ENCODE measurements at regions not wholly inside any gene's neighbourhood (a gene's known extent, or its start where the extent isn't known, plus 50 kb on each side); places are given as distances from the start of the nearest gene placed in this dataset.
"Not testable (repeated sequence)": the region's sequence is repeated elsewhere in the genome, so short reads cannot be mapped to it uniquely, and the experiment has no call there.

GRCh38 chr3:193970131-193970772 is 165.7 kb upstream of the HES1 start:
- WGBS, 5 donors, result 24 to 36% (median 29%) methylated on average over 7 of the region's 7 CpGs
- H3K27me3 ChIP-seq; H3K4me3 ChIP-seq; H3K9me3 ChIP-seq; H3K36me3 ChIP-seq; intact Hi-C loops (cut with DNase I; ENCODE audit: low total_unique reads): not testable (repeated sequence)
- TF ChIP-seq CTCF (IDR thresholded peaks at IDR 0.05), result peak in 4 of 7 experiments; percentile 12 to 30 (median 18)
- DNase-seq, result peak; percentile 43 to 78
- H3K4me1 ChIP-seq, result peaks cover 14 to 41% (median 33%) of the 10 kb centered on the region in 4 donors
- H3K27ac ChIP-seq, result peak overlapping the region; percentile 52 to 80 (median 76)

GRCh38 chr3:193970773-193971206 is 165.2 kb upstream of the HES1 start:
- intact Hi-C loops (cut with DNase I; ENCODE audit: low total_unique reads), result no loop called here
- peaks cover 14 to 46% (median 36%) of the 10 kb centered on the region in 4 donors for H3K4me1 ChIP-seq
- H3K36me3 ChIP-seq, result no peaks in the 10 kb centered on the region
- H3K9me3 ChIP-seq, result no peaks in the 10 kb centered on the region
- H3K27me3 ChIP-seq, result peaks cover 0 to 1% (median 0%) of the 10 kb centered on the region in 3 donors
- H3K27ac ChIP-seq, result peak overlapping the region; percentile 52 to 80 (median 76)
- no peak overlapping the region for H3K4me3 ChIP-seq
- TF ChIP-seq CTCF (IDR thresholded peaks at IDR 0.05) (no peak), EP300 (IDR thresholded peaks at IDR 0.05) (no peak), POLR2AphosphoS5 (IDR thresholded peaks at IDR 0.05) (no peak), POLR2A (IDR thresholded peaks at IDR 0.05) (no peak)
- DNase-seq, result peak in 1 of 2 donors; percentile 74
- WGBS, 5 donors, result 22 to 62% (median 37%) methylated on average over 3 of the region's 3 CpGs

GRCh38 chr3:193971261-193971751 is 164.6 kb upstream of the HES1 start:
- WGBS, 5 donors, result 18 to 36% (median 23%) methylated on average over 9 of the region's 9 CpGs
- no peaks in the 10 kb centered on the region for H3K27me3 ChIP-seq
- no peaks in the 10 kb centered on the region for H3K36me3 ChIP-seq
- H3K4me3 ChIP-seq, result no peak overlapping the region
- H3K9me3 ChIP-seq, result no peaks in the 10 kb centered on the region
- DNase-seq, result peak; percentile 76 to 78
- intact Hi-C loops (cut with DNase I; ENCODE audit: low total_unique reads), result no loop called here
- peaks cover 14 to 46% (median 36%) of the 10 kb centered on the region in 4 donors for H3K4me1 ChIP-seq
- peak overlapping the region; percentile 52 to 89 (median 78) for H3K27ac ChIP-seq
- TF ChIP-seq POLR2AphosphoS5 (IDR thresholded peaks at IDR 0.05) (no peak), CTCF (IDR thresholded peaks at IDR 0.05) (no peak)

GRCh38 chr3:193971966-193972365 is 164.0 kb upstream of the HES1 start:
- intact Hi-C loops (cut with DNase I; ENCODE audit: low total_unique reads), result no loop called here
- Histone ChIP-seq H3K4me1 (peaks cover 14 to 46% (median 36%) of the 10 kb centered on the region in 4 donors), H3K36me3 (no peaks in the 10 kb centered on the region), H3K4me3 (no peak overlapping the region), H3K27me3 (no peaks in the 10 kb centered on the region), H3K27ac (peak overlapping the region in 4 of 5 donors; percentile 52 to 80 (median 73)), H3K9me3 (no peaks in the 10 kb centered on the region)
- no peak for DNase-seq
- 59 to 85% (median 79%) methylated on average over 1 of the region's 1 CpG for WGBS, 5 donors
- TF ChIP-seq EP300 (IDR thresholded peaks at IDR 0.05) (no peak), POLR2A (IDR thresholded peaks at IDR 0.05) (no peak), POLR2AphosphoS5 (IDR thresholded peaks at IDR 0.05) (no peak), CTCF (IDR thresholded peaks at IDR 0.05) (no peak)

All from stomach (tissue), 8 donors.